ENCODE measurements at regions not wholly inside any gene's neighbourhood (a gene's known extent, or its start where the extent isn't known, plus 50 kb on each side); places are given as distances from the start of the nearest gene placed in this dataset.

DNA sequence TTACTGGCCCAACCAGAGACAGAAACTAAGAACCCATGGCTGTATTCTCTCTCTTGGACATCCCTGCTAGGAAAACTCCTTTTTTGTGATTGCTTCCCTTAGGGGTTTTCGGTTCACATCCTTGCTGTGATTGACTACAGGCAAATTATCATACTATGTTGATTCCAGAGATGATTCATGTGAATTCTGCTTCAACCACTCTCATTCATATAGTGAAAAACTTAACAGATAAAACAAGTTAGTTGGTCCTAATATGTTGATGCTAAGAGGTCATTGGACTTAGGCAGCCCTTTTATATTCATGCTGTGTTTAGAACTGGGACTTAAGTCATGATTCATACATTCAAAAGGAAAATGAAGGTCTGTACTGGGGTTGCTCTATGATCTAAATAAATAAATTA is 76.9 kb upstream of the CCN2 start:
- TF ChIP-seq, protein P1, sequence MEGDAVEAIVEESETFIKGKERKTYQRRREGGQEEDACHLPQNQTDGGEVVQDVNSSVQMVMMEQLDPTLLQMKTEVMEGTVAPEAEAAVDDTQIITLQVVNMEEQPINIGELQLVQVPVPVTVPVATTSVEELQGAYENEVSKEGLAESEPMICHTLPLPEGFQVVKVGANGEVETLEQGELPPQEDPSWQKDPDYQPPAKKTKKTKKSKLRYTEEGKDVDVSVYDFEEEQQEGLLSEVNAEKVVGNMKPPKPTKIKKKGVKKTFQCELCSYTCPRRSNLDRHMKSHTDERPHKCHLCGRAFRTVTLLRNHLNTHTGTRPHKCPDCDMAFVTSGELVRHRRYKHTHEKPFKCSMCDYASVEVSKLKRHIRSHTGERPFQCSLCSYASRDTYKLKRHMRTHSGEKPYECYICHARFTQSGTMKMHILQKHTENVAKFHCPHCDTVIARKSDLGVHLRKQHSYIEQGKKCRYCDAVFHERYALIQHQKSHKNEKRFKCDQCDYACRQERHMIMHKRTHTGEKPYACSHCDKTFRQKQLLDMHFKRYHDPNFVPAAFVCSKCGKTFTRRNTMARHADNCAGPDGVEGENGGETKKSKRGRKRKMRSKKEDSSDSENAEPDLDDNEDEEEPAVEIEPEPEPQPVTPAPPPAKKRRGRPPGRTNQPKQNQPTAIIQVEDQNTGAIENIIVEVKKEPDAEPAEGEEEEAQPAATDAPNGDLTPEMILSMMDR (IDR thresholded peaks at IDR 0.05) = no peak
- TF ChIP-seq EZH2 (IDR thresholded peaks at IDR 0.05; ENCODE audit: borderline replicate concordance, insufficient read depth, low read depth, low read length, poor library complexity, severe bottlenecking) = no peak

Measured in B cell (primary cell).